ENCODE measurements at regions not wholly inside any gene's neighbourhood (a gene's known extent, or its start where the extent isn't known, plus 50 kb on each side); places are given as distances from the start of the nearest gene placed in this dataset.
A peak's percentile ranks its signal among the peaks of the same experiment; 100 is the strongest.

- H3K9me3 ChIP-seq: no peaks in the 10 kb centered on the region
- H3K27me3 ChIP-seq: no peaks in the 10 kb centered on the region
- no peak for DNase-seq
- H3K27ac ChIP-seq: no peak overlapping the region
- TF ChIP-seq CTCF (IDR thresholded peaks at IDR 0.05) (no peak), POLR2A (IDR thresholded peaks at IDR 0.05) (no peak)
- intact Hi-C loops (cut with DNase I; ENCODE audit: low total_unique reads): no loop called here
- H3K4me3 ChIP-seq: no peak overlapping the region
- H3K36me3 ChIP-seq (ENCODE audit: low read depth, missing control alignments): no peaks in the 10 kb centered on the region
- WGBS, 2 donors: 66 to 70% methylated on average over 4 of the region's 4 CpGs
- peaks cover 35% of the 10 kb centered on the region for H3K4me1 ChIP-seq
These were observed 112.5 kb upstream of the SH3BP4 start for GRCh38 chr2:234839285-234839684.

GRCh38 chr2:234836271-234836670 is 115.5 kb upstream of the SH3BP4 start:
- Histone ChIP-seq H3K4me1 (peaks cover 31% of the 10 kb centered on the region), H3K36me3 (ENCODE audit: low read depth, missing control alignments) (no peaks in the 10 kb centered on the region), H3K27me3 (no peaks in the 10 kb centered on the region), H3K9me3 (no peaks in the 10 kb centered on the region), H3K4me3 (no peak overlapping the region), H3K27ac (no peak overlapping the region)
- intact Hi-C loops (cut with DNase I; ENCODE audit: low total_unique reads): no loop called here
- DNase-seq: peak; percentile 37
- no peak for TF ChIP-seq CTCF (IDR thresholded peaks at IDR 0.05)
- TF ChIP-seq POLR2A (IDR thresholded peaks at IDR 0.05): no peak
- WGBS, 2 donors: 60 to 70% methylated on average over 5 of the region's 5 CpGs

- no peak for TF ChIP-seq CTCF (IDR thresholded peaks at IDR 0.05)
- no peak for TF ChIP-seq POLR2A (IDR thresholded peaks at IDR 0.05)
- no peaks in the 10 kb centered on the region for H3K27me3 ChIP-seq
- H3K27ac ChIP-seq: no peak overlapping the region
- no peak for DNase-seq
- H3K4me1 ChIP-seq: peaks cover 26% of the 10 kb centered on the region
- no peaks in the 10 kb centered on the region for H3K9me3 ChIP-seq
- 82 to 92% methylated on average over 4 of the region's 4 CpGs for WGBS, 2 donors
- H3K4me3 ChIP-seq: no peak overlapping the region
- intact Hi-C loops (cut with DNase I; ENCODE audit: low total_unique reads): no loop called here
- no peaks in the 10 kb centered on the region for H3K36me3 ChIP-seq (ENCODE audit: low read depth, missing control alignments)
These were observed 116.1 kb upstream of the SH3BP4 start for GRCh38 chr2:234835738-234836137.

GRCh38 chr2:234834228-234834923 is 117.4 kb upstream of the SH3BP4 start:
- Histone ChIP-seq H3K4me1 (peaks cover 16% of the 10 kb centered on the region), H3K27ac (no peak overlapping the region), H3K27me3 (no peaks in the 10 kb centered on the region), H3K9me3 (no peaks in the 10 kb centered on the region), H3K36me3 (ENCODE audit: low read depth, missing control alignments) (no peaks in the 10 kb centered on the region), H3K4me3 (no peak overlapping the region)
- TF ChIP-seq CTCF (IDR thresholded peaks at IDR 0.05) (no peak), POLR2A (IDR thresholded peaks at IDR 0.05) (no peak)
- 75 to 91% methylated on average over 7 of the region's 7 CpGs for WGBS, 2 donors
- intact Hi-C loops (cut with DNase I; ENCODE audit: low total_unique reads): no loop called here
- no peak for DNase-seq

- H3K27ac ChIP-seq: no peak overlapping the region
- WGBS, 2 donors: 71 to 80% methylated on average over 2 of the region's 2 CpGs
- no peaks in the 10 kb centered on the region for H3K9me3 ChIP-seq
- no peaks in the 10 kb centered on the region for H3K27me3 ChIP-seq
- H3K4me3 ChIP-seq: no peak overlapping the region
- TF ChIP-seq POLR2A (IDR thresholded peaks at IDR 0.05): no peak
- TF ChIP-seq CTCF (IDR thresholded peaks at IDR 0.05): no peak
- H3K4me1 ChIP-seq: peaks cover 15% of the 10 kb centered on the region
- no peak for DNase-seq
- intact Hi-C loops (cut with DNase I; ENCODE audit: low total_unique reads): no loop called here
- H3K36me3 ChIP-seq (ENCODE audit: low read depth, missing control alignments): no peaks in the 10 kb centered on the region
These were observed 121.0 kb upstream of the SH3BP4 start for GRCh38 chr2:234830853-234831252.
